K562 (cell line): ENCODE measurements at regions not wholly inside any gene's neighbourhood (a gene's known extent, or its start where the extent isn't known, plus 50 kb on each side); places are given as distances from the start of the nearest gene placed in this dataset.

Source experiments
- CHD2 ChIP-seq: IDR thresholded peaks from 2 replicates; pipeline ENCODE4 v1.6.1; 2011; ENCODE audit warnings: low read depth, low read length
- EZH2 ChIP-seq: IDR thresholded peaks from 2 replicates; pipeline ENCODE4 v1.6.1; 2012; ENCODE audit warnings: low read depth, mild to moderate bottlenecking, inconsistent platforms, low read length, borderline replicate concordance
- HIVEP1 ChIP-seq: fragments of 250-450 bp; sonication (Bioruptor Pico); IDR thresholded peaks from 2 replicates; pipeline ENCODE4 v1.4.0; 2020; ENCODE audit warnings: mild to moderate bottlenecking
- MYNN ChIP-seq, 2 experiments: sonication (generic); formaldehyde crosslinking in 1 of 2; IDR thresholded peaks; 2 replicates each; pipeline versions ENCODE4 v1.5.0 to v1.6.1; 2016 to 2020; ENCODE audit warnings: antibody characterized with exemption in 1 of 2, missing genetic modification reagents in 1 of 2
- NBN ChIP-seq: fragments of 450-650 bp; IDR thresholded peaks from 2 replicates; pipeline ENCODE4 v1.6.1; 2016; ENCODE audit warnings: low read depth, mild to moderate bottlenecking
- NFE2L1 ChIP-seq: fragments of 450-650 bp; IDR thresholded peaks from 2 replicates; pipeline ENCODE4 v1.6.1; 2016; ENCODE audit warnings: missing genetic modification characterization, low read depth, mild to moderate bottlenecking, missing compliant biosample characterization, moderate library complexity, borderline replicate concordance
- ZC3H4 ChIP-seq: sonication (generic); formaldehyde crosslinking; IDR thresholded peaks from 2 replicates; pipeline ENCODE4 v1.9.0; 2021; ENCODE audit warnings: missing genetic modification reagents, borderline replicate concordance
- ZNF12 ChIP-seq: sonication (generic); formaldehyde crosslinking; IDR thresholded peaks from 2 replicates; pipeline ENCODE4 v1.4.0; 2020; ENCODE audit warnings: mild to moderate bottlenecking, missing genetic modification reagents
- ZNF274 ChIP-seq: IDR thresholded peaks from 2 replicates; pipeline ENCODE4 v1.6.1; 2011; ENCODE audit warnings: low read depth, mild to moderate bottlenecking, low read length, moderate library complexity, borderline replicate concordance
- TF ChIP-seq, protein P1 (sequence below), 3 experiments: IDR thresholded peaks in 2 of 3; conservative IDR thresholded peaks in 1 of 3; 2 replicates each; pipeline ENCODE4 v1.5.1; 2011 to 2012; ENCODE audit warnings: low read length in 3 of 3, mild to moderate bottlenecking in 3 of 3, control low read depth in 2 of 3, improper control_type of control experiment in 1 of 3, inconsistent platforms in 1 of 3, low read depth in 1 of 3, mixed read lengths in 1 of 3, moderate library complexity in 1 of 3; ENCODE audit not compliant: insufficient read depth in 2 of 3
- TF ChIP-seq, protein P2 (sequence below): fragments of 250-450 bp; sonication (Bioruptor Pico); IDR thresholded peaks from 2 replicates; pipeline ENCODE4 v1.8.0; 2021; ENCODE audit warnings: borderline replicate concordance, mild to moderate bottlenecking, moderate library complexity; ENCODE audit not compliant: poor library complexity, severe bottlenecking

DNA sequence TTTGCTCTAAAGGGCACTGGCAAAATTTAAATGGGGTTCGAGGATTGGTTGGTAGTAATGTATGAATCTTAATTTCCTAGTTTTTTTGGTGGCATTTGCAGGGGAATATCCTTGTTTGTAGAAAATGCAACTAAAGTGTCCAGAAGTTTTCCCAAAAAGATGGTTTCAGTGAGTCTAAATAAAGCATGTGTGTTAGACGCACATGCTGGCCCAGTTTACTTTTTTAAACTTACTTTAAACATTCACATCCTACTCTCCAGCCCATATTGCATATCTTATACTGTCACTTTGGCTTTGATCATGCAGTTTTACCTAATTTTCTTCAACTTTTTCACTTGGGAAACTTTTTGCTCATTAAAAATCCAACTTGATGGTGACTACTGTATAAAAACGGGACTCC, 744.0 kb upstream of the CELF2 start:
- no peak for TF ChIP-seq ZC3H4 (CRISPR knock-in tag)
- TF ChIP-seq HIVEP1 (CRISPR knock-in tag): no peak
- TF ChIP-seq, protein P1, sequence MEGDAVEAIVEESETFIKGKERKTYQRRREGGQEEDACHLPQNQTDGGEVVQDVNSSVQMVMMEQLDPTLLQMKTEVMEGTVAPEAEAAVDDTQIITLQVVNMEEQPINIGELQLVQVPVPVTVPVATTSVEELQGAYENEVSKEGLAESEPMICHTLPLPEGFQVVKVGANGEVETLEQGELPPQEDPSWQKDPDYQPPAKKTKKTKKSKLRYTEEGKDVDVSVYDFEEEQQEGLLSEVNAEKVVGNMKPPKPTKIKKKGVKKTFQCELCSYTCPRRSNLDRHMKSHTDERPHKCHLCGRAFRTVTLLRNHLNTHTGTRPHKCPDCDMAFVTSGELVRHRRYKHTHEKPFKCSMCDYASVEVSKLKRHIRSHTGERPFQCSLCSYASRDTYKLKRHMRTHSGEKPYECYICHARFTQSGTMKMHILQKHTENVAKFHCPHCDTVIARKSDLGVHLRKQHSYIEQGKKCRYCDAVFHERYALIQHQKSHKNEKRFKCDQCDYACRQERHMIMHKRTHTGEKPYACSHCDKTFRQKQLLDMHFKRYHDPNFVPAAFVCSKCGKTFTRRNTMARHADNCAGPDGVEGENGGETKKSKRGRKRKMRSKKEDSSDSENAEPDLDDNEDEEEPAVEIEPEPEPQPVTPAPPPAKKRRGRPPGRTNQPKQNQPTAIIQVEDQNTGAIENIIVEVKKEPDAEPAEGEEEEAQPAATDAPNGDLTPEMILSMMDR (IDR thresholded peaks at IDR 0.05 in 2 of 3, conservative IDR thresholded peaks at IDR 0.05 in 1 of 3; ENCODE audit: insufficient read depth in 2 of 3, low read depth in 1 of 3, low read length in 3 of 3): no peak
- TF ChIP-seq NBN: no peak
- TF ChIP-seq EZH2: no peak
- no peak for TF ChIP-seq ZNF12 (CRISPR knock-in tag)
- no peak for TF ChIP-seq ZNF274
- TF ChIP-seq MYNN (IDR thresholded peaks at IDR 0.05): no peak
- TF ChIP-seq MYNN (CRISPR knock-in tag; IDR thresholded peaks at IDR 0.05): no peak
- TF ChIP-seq CHD2: no peak
- no peak for TF ChIP-seq NFE2L1 (tag)
- TF ChIP-seq, protein P2, sequence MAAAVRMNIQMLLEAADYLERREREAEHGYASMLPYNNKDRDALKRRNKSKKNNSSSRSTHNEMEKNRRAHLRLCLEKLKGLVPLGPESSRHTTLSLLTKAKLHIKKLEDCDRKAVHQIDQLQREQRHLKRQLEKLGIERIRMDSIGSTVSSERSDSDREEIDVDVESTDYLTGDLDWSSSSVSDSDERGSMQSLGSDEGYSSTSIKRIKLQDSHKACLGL (CRISPR knock-in tag): no peak
